ENCODE measurements at regions not wholly inside any gene's neighbourhood (a gene's known extent, or its start where the extent isn't known, plus 50 kb on each side); places are given as distances from the start of the nearest gene placed in this dataset.

DNA sequence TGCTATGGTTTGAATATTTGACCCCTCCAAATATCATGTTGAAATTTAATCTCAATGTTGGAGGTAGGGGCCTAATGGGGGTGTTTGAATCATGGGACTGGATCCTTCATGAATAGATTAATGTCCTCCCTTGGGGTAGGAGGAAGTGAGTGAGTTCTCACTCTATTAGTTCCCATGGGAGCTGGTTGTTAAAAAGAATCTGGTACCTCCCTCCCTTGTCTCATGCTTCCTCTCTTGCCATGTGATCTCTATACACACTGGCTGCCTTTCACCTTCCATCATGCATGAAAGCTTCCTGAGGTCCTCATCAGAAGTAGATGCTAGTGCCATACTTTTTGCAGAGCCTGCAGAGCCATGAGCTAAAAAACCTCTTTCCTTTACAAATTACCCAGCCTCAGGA, 177.7 kb upstream of the MCTP2 start:
- no peak for DNase-seq

- no peak for DNase-seq
Measured at GRCh38 chr15:94052711-94053110, 178.7 kb upstream of the MCTP2 start.

DNA sequence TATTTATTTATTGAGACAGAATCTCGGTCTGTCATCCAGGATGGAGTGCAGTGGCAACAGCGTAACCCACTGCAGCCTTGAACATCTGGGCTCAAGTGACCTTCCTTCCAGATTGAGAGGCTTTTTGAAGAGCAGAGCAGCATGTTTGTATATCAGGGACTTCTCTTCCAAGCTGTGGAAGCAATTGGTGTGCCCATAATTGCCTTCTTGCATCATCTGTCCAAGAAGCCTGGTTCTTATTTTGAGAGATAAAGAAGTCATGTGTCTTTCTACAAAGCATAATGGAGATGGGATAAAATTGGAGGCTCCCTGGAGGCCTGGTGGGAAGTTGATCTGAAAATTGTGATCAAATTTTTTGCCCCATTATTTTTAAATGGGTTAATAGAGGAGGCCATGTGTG, 183.8 kb upstream of the MCTP2 start:
- DNase-seq = no peak

GRCh38 chr15:94042180-94042928, 189.0 kb upstream of the MCTP2 start:
- no peak for DNase-seq

DNA sequence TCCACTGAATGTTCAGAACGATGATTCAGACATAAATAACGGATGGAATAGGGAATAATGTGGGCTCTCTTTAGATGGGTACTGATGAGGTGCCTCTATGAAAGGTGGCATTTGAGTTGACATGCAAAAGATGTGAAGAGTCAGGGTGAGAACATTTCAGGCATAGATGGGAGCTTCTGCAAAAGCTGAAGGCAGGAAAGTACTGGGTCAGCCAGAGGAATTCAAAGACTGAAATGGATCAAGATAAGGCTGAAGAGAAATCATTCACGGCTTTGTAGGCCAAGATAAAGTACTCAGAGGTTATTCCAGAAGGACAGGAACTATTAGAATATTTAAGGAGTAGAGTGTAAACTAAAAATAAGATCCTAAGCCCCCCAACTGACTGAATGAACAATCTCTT, 189.6 kb upstream of the MCTP2 start:
- no peak for DNase-seq

- no peak for DNase-seq
Measured at GRCh38 chr15:94040541-94041248, 190.7 kb upstream of the MCTP2 start.

GRCh38 chr15:94036156-94036555, 195.2 kb upstream of the MCTP2 start:
- no peak for DNase-seq

- no peak for DNase-seq
Measured at GRCh38 chr15:94033683-94034020, 197.7 kb upstream of the MCTP2 start.

DNA sequence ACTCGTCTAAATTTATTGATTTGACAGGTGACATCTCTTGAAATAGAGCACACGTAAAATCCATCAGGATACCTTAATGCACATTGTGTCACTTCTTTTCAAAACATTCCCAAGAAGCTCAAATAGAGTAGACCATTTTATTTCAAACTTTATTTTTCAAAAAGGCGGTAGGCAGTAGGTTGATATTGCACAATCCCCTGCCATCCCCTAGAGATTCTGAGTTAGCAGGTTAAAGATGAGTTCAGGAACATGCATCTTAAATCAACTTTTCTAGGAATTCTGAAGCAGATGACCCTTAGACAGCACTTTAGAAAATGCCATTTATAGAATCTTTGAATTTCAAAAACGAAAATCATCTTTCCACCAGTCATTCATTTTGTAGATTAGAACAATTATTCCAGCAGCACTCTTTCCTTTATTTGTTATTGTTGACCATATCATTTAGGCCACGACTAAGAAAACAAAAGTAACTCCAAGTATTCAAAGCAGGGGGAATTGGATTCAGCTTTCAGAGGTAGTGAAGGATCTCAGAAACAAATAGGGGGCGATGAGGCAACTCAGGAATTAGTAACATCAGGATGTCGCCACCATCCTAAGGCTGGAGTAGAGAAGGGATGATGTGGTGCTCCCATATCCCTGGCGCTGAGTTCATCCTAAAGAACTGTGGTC, 198.2 kb upstream of the MCTP2 start:
- no peak for DNase-seq

DNA sequence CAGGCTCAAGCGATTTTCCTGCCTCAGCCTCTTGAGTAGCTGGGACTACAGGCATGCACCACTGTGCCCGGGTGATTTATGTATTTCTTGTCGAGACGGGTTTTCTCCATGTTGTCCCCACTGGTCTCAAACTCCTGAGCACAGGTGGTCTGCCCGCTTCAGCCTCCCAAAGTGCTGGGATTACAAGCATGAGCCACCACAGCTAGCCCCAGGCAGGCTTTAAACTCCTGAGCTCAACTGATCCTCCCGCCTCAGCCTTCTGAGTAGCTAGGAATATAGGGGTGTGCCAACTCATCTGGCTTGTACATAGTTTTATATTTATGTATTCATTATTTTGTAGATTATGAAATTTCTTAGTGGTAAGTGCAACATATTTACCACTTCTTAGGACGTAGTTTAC, 198.8 kb upstream of the MCTP2 start:
- no peak for DNase-seq

- DNase-seq = no peak
Measured at GRCh38 chr15:94031072-94031471, 200.3 kb upstream of the MCTP2 start.

- no peak for DNase-seq
Measured at GRCh38 chr15:94029495-94029894, 201.9 kb upstream of the MCTP2 start.

- no peak for DNase-seq
Measured at GRCh38 chr15:94028809-94029208, 202.6 kb upstream of the MCTP2 start.

DNA sequence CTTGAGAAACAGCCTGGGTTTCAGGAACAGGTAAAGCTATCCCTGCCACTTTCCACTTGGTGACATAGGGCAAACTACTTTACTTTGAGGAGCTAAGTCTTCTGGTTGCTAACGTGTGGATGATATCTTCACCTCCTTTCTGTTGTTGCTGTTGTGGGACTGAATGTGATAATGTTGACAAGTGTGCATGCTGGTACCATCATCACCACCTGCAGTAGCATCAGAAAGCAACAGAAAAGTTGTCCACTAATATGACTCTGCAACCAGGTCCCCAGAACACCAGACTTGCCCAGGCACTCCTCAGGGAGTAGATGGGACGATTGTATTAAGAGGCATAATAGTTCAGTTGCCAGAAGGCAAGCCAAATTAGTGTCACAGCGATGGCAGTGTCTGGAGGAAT, 203.2 kb upstream of the MCTP2 start:
- DNase-seq = no peak

DNA sequence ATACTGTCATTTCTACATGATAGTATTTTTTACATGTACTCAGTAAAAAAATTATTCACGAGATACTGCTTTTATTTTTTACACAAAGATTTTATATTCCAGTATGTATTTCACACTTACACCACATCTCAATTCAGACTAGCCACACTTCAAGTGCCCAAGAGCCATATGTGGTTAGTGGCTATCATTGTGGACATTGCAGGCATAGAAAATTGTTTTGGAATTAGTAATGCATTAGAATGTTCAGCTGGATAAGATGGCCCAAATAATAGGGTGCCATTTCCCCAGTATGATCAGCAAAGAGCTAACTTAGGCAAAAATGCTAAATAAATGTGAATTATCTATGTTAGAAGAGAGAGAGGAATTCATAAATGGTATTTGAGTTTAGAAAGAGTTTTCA, 203.8 kb upstream of the MCTP2 start:
- DNase-seq = no peak

GRCh38 chr15:94026458-94027304, 204.7 kb upstream of the MCTP2 start:
- DNase-seq = peak; percentile 69

- no peak for DNase-seq
Measured at GRCh38 chr15:94023531-94023930, 207.8 kb upstream of the MCTP2 start.

DNA sequence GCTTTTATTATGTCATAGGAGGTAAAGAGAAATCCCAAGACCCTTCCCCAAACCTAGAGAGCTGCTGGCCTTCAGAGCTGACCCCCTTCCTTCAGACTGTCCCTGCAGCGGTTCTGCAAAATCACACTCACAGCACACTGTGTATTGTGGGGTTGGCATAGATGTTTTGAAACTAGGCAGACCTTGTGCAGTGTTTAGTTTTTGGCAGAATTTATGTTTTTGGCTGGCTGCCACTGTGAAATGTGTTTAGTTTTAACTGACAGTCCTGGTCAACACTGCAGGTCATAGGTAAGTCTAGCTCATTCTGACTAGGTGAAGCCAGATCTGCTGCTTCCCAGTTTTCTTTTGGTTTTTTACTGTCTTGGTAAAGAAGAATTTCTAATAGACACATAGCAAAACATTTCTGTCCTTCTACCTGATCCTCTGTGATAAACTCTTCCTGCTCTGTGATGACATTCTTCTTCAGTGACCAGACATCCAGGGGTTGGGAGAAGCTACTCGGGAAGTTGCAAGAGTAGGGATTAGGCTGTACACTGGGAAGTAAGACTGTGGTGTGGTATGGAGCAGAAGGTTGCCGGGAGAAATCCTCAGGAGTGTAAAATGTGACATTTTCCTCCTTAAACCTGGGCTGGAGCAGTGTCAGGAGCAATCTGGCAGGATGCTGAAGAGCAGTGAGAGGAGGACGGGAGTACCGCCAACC, 209.6 kb upstream of the MCTP2 start:
- DNase-seq = no peak

- DNase-seq = no peak
Measured at GRCh38 chr15:94019062-94019461, 212.3 kb upstream of the MCTP2 start.

DNA sequence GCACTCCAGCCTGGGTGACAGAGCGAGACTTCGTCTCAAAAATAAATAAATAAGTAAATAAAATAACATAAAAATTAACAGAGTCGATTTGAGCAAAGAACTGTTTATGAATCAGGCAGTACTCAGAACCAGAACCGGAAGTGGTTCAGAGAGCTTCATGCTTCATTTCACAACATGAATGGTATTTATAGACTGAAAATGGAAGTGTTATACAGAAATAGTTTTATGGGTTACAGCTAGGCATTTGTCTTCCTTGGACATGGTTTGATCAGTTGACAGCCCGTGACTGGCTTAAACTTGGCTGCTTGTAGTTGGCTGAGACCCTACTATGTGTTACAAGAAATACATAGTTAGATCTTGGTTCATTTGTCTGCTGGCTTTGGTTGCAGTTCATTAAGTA, 216.0 kb upstream of the MCTP2 start:
- no peak for DNase-seq

DNA sequence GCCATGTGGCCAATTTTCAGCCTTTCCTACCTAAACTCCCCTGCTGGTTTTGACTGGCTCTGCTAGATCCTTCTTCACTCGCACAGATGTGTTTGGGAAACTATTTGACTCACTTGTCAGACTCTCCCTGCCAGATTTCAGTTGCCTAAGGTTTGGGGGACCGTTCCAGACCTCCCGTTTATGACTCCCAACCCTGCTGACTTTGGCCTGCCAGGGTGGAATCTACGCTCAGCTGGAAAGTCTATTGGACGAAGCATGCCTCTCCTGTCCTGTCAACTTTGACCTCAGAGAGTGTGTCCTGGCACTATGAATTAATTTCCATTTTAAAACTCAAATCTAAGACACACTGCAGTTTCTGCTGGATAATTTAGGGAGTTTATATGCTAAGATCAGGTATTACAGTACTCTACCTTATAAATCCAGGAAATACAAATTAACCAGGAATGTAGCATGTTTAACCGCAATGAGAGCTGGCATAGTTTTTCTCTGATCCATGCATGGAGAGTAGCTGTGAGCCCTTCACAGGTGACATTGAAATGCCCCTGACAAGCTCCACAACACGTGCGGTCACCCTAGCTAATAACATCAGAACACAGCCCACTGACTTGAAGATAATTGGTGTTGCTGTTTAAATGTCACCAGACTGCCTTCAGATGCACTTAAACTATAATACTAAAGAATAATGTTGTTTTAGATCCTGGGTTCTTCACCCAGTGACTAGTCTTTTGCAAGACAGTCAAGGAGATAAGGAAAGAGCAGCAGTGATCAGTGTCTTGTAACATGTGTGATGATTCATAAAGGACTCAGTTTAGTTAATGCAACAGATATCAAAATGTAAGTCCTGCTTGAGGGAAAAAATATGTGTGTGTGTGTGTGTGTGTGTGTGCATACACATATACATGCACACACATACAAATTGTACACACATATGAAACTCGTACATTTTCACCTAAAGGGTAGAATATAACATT, 223.0 kb upstream of the MCTP2 start:
- DNase-seq = no peak

All from hindlimb muscle (tissue), 1 donor.